ENCODE measurements at regions not wholly inside any gene's neighbourhood (a gene's known extent, or its start where the extent isn't known, plus 50 kb on each side); places are given as distances from the start of the nearest gene placed in this dataset.

DNA sequence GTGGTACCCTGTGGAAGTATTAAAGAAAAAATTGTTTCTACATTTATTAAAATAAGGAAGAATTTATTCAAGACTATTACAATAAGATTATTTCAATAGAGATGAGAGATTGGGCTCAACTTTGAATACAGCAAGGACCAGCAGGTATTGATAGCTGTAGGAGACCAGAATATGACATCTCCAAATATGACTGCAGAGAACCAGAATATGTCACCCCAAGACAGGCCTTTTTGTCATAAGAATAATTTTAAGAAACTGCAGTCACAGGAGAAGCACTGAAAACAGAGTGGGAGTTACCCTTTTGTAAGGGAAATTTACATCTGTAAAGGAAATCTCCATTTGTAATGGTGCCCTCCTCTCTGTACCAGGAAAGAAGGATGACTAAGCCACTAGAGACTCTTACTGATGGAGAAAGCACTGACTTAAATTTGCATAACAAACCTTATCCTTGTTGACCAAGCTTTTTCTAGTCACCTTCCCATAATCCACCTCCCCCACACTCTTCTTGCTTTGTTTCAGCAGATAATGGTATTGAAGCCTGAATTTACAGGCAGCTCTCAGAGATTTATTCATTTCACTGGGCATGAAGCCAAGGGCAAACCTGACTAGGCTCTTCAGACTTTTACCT lies 145.1 kb upstream of the RMP24 start:
- TF ChIP-seq MAX (IDR thresholded peaks at IDR 0.05) (no peak), CTCF (IDR thresholded peaks at IDR 0.05) (no peak), BHLHE40 (IDR thresholded peaks at IDR 0.05; ENCODE audit: low read depth, low read length) (no peak), NPAS2 (CRISPR knock-in tag; IDR thresholded peaks at IDR 0.05; ENCODE audit: borderline replicate concordance) (no peak), EP300 (IDR thresholded peaks at IDR 0.05) (no peak), PHF8 (IDR thresholded peaks at IDR 0.05; ENCODE audit: borderline replicate concordance, low read depth) (no peak), RAD21 (conservative IDR thresholded peaks at IDR 0.05 in 1 of 2, IDR thresholded peaks at IDR 0.05 in 1 of 2) (no peak), ZC3H11A (IDR thresholded peaks at IDR 0.05) (no peak), ZNF302 (CRISPR knock-in tag; IDR thresholded peaks at IDR 0.05) (no peak)
- TF ChIP-seq, protein P1, sequence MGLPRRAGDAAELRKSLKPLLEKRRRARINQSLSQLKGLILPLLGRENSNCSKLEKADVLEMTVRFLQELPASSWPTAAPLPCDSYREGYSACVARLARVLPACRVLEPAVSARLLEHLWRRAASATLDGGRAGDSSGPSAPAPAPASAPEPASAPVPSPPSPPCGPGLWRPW (IDR thresholded peaks at IDR 0.05), result no peak
- TF ChIP-seq, protein P2, sequence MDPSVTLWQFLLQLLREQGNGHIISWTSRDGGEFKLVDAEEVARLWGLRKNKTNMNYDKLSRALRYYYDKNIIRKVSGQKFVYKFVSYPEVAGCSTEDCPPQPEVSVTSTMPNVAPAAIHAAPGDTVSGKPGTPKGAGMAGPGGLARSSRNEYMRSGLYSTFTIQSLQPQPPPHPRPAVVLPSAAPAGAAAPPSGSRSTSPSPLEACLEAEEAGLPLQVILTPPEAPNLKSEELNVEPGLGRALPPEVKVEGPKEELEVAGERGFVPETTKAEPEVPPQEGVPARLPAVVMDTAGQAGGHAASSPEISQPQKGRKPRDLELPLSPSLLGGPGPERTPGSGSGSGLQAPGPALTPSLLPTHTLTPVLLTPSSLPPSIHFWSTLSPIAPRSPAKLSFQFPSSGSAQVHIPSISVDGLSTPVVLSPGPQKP (IDR thresholded peaks at IDR 0.05; ENCODE audit: low read depth, low read length), result no peak
- TF ChIP-seq, protein P3, sequence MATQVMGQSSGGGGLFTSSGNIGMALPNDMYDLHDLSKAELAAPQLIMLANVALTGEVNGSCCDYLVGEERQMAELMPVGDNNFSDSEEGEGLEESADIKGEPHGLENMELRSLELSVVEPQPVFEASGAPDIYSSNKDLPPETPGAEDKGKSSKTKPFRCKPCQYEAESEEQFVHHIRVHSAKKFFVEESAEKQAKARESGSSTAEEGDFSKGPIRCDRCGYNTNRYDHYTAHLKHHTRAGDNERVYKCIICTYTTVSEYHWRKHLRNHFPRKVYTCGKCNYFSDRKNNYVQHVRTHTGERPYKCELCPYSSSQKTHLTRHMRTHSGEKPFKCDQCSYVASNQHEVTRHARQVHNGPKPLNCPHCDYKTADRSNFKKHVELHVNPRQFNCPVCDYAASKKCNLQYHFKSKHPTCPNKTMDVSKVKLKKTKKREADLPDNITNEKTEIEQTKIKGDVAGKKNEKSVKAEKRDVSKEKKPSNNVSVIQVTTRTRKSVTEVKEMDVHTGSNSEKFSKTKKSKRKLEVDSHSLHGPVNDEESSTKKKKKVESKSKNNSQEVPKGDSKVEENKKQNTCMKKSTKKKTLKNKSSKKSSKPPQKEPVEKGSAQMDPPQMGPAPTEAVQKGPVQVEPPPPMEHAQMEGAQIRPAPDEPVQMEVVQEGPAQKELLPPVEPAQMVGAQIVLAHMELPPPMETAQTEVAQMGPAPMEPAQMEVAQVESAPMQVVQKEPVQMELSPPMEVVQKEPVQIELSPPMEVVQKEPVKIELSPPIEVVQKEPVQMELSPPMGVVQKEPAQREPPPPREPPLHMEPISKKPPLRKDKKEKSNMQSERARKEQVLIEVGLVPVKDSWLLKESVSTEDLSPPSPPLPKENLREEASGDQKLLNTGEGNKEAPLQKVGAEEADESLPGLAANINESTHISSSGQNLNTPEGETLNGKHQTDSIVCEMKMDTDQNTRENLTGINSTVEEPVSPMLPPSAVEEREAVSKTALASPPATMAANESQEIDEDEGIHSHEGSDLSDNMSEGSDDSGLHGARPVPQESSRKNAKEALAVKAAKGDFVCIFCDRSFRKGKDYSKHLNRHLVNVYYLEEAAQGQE (IDR thresholded peaks at IDR 0.05), result no peak
- TF ChIP-seq, protein P4, sequence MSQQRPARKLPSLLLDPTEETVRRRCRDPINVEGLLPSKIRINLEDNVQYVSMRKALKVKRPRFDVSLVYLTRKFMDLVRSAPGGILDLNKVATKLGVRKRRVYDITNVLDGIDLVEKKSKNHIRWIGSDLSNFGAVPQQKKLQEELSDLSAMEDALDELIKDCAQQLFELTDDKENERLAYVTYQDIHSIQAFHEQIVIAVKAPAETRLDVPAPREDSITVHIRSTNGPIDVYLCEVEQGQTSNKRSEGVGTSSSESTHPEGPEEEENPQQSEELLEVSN (IDR thresholded peaks at IDR 0.05; ENCODE audit: borderline replicate concordance, low read depth), result no peak
